MM.1S (cell line): ENCODE measurements at regions not wholly inside any gene's neighbourhood (a gene's known extent, or its start where the extent isn't known, plus 50 kb on each side); places are given as distances from the start of the nearest gene placed in this dataset.
"Not testable (repeated sequence)": the region's sequence is repeated elsewhere in the genome, so short reads cannot be mapped to it uniquely, and the experiment has no call there.

Experiments
- DNase-seq: peaks from one replicate; pipeline ENCODE4 v3.0.0-alpha.2; 2015
- H2AFZ ChIP-seq: fragments of 300-600 bp; sonication (generic); 2 replicates; pipeline ENCODE4 v1.6.0; 2016; ENCODE audit warnings: antibody characterized with exemption, low read length
- H3F3A ChIP-seq: fragments of 300-600 bp; sonication (generic); 2 replicates; pipeline ENCODE4 v1.6.1; 2016; ENCODE audit warnings: mild to moderate bottlenecking, antibody characterized with exemption, low read length, moderate library complexity, mixed read lengths; ENCODE audit not compliant: insufficient read depth
- H3K27ac ChIP-seq: fragments of 300-600 bp; sonication (generic); 2 replicates; pipeline ENCODE4 v1.5.1; 2016; ENCODE audit warnings: mild to moderate bottlenecking, low read length
- H3K27me3 ChIP-seq: fragments of 300-600 bp; sonication (generic); replicated peaks from 2 replicates; pipeline ENCODE4 v1.6.0; 2016; ENCODE audit warnings: low read length; ENCODE audit not compliant: insufficient read depth
- H3K36me3 ChIP-seq: fragments of 300-600 bp; sonication (generic); replicated peaks from 2 replicates; pipeline ENCODE4 v1.6.1; 2016; ENCODE audit warnings: mild to moderate bottlenecking, low read length, mixed read lengths; ENCODE audit not compliant: insufficient read depth
- H3K4me1 ChIP-seq: fragments of 300-600 bp; sonication (generic); 2 replicates; pipeline ENCODE4 v1.6.1; 2016; ENCODE audit warnings: low read length, mixed read lengths
- H3K4me2 ChIP-seq: fragments of 300-600 bp; sonication (generic); 2 replicates; pipeline ENCODE4 v1.6.0; 2016; ENCODE audit warnings: low read depth, low read length
- H3K4me3 ChIP-seq: fragments of 300-600 bp; sonication (generic); 2 replicates; pipeline ENCODE4 v1.5.1; 2016; ENCODE audit warnings: low read length, mixed read lengths
- H3K79me2 ChIP-seq: fragments of 300-600 bp; sonication (generic); 2 replicates; pipeline ENCODE4 v1.6.1; 2016; ENCODE audit warnings: mixed run types, low read length, mixed read lengths
- H3K9ac ChIP-seq: fragments of 300-600 bp; sonication (generic); 2 replicates; pipeline ENCODE4 v1.6.1; 2016; ENCODE audit warnings: low read length, mixed read lengths
- H3K9me2 ChIP-seq: fragments of 300-600 bp; sonication (generic); replicated peaks from 2 replicates; pipeline ENCODE4 v1.6.1; 2016; ENCODE audit warnings: mild to moderate bottlenecking, low read length, mixed read lengths; ENCODE audit not compliant: insufficient read depth
- H3K9me3 ChIP-seq: fragments of 300-600 bp; sonication (generic); replicated peaks from 2 replicates; pipeline ENCODE4 v1.6.1; 2016; ENCODE audit warnings: mild to moderate bottlenecking, low read length, mixed read lengths; ENCODE audit not compliant: insufficient read depth
- H4K20me1 ChIP-seq: fragments of 300-600 bp; sonication (generic); 2 replicates; pipeline ENCODE4 v1.6.1; 2016; ENCODE audit warnings: mild to moderate bottlenecking, low read length, moderate library complexity, mixed read lengths; ENCODE audit not compliant: insufficient read depth
- EZH2 ChIP-seq: fragments of 300-600 bp; sonication (generic); optimal IDR thresholded peaks from 2 replicates; pipeline ENCODE3; 2017; ENCODE audit warnings: low read depth, mild to moderate bottlenecking, antibody characterized with exemption, low read length, mixed read lengths
- EZH2phosphoT487 ChIP-seq: fragments of 300-600 bp; sonication (generic); IDR thresholded peaks from 2 replicates; pipeline ENCODE4 v1.6.1; 2018; ENCODE audit warnings: antibody characterized with exemption, low read length
- TF ChIP-seq, protein P1 (sequence below): fragments of 300-600 bp; sonication (generic); IDR thresholded peaks from 2 replicates; pipeline ENCODE4 v1.5.1; 2016; ENCODE audit warnings: antibody characterized with exemption, low read length, mixed read lengths

DNA sequence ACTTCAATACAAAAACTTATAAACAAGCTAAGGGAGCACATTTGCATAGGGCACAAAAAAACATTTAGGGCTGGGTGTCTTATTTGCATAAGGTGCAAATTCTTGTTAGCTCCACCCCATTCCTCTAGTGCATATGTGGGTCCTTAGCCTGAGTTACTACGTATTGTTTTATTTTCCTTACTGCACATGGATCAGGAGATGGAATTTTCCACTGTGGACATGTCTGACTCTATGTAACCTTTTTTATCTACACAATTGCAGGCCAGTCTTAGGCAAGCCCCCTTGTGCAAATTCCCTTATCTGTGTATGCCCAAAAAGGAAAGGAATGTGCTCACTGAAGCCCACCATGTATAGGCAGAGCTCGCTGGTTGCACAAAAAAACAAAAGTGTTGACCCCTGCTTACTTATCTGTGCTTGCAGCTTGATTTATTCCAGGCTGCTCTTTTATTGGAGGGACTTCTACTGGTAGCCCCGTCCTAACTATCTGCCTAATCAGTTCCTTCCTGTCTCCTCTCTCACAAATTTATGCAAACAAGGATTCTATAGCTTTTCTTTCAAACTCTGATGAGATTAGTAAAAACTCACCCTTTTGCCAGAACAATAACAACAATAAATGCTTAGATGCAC lies 359.0 kb upstream of the MAGEB16 start:
- H3K9me2 ChIP-seq = no peaks in the 10 kb centered on the region
- no peaks in the 10 kb centered on the region for H3K4me1 ChIP-seq
- no peaks in the 10 kb centered on the region for H3K36me3 ChIP-seq
- H3K27ac ChIP-seq = no peak overlapping the region
- no peak overlapping the region for H3K4me3 ChIP-seq
- no peak for TF ChIP-seq EZH2phosphoT487
- TF ChIP-seq, protein P1, sequence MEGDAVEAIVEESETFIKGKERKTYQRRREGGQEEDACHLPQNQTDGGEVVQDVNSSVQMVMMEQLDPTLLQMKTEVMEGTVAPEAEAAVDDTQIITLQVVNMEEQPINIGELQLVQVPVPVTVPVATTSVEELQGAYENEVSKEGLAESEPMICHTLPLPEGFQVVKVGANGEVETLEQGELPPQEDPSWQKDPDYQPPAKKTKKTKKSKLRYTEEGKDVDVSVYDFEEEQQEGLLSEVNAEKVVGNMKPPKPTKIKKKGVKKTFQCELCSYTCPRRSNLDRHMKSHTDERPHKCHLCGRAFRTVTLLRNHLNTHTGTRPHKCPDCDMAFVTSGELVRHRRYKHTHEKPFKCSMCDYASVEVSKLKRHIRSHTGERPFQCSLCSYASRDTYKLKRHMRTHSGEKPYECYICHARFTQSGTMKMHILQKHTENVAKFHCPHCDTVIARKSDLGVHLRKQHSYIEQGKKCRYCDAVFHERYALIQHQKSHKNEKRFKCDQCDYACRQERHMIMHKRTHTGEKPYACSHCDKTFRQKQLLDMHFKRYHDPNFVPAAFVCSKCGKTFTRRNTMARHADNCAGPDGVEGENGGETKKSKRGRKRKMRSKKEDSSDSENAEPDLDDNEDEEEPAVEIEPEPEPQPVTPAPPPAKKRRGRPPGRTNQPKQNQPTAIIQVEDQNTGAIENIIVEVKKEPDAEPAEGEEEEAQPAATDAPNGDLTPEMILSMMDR = no peak
- no peak for TF ChIP-seq EZH2
- DNase-seq = no peak
- H3K79me2 ChIP-seq = no peaks in the 10 kb centered on the region
- H3K27me3 ChIP-seq = no peaks in the 10 kb centered on the region
- no peaks in the 10 kb centered on the region for H3F3A ChIP-seq
- no peaks in the 10 kb centered on the region for H4K20me1 ChIP-seq
- no peaks in the 10 kb centered on the region for H3K9me3 ChIP-seq
- no peak overlapping the region for H3K9ac ChIP-seq
- no peak overlapping the region for H3K4me2 ChIP-seq
- H2AFZ ChIP-seq = no peak overlapping the region

GRCh38 chrX:35439692-35440091 lies 358.4 kb upstream of the MAGEB16 start:
- no peak overlapping the region for H2AFZ ChIP-seq
- DNase-seq = no peak
- no peaks in the 10 kb centered on the region for H4K20me1 ChIP-seq
- H3K9ac ChIP-seq = no peak overlapping the region
- no peaks in the 10 kb centered on the region for H3K9me3 ChIP-seq
- no peak overlapping the region for H3K4me2 ChIP-seq
- H3K9me2 ChIP-seq = no peaks in the 10 kb centered on the region
- H3K4me3 ChIP-seq = no peak overlapping the region
- no peaks in the 10 kb centered on the region for H3K36me3 ChIP-seq
- no peak overlapping the region for H3K27ac ChIP-seq
- no peaks in the 10 kb centered on the region for H3K4me1 ChIP-seq
- TF ChIP-seq EZH2 = no peak
- TF ChIP-seq EZH2phosphoT487 = no peak
- TF ChIP-seq, protein P1 = no peak
- H3K79me2 ChIP-seq = no peaks in the 10 kb centered on the region
- no peaks in the 10 kb centered on the region for H3K27me3 ChIP-seq
- H3F3A ChIP-seq = no peaks in the 10 kb centered on the region

- H3K79me2 ChIP-seq = no peaks in the 10 kb centered on the region
- no peak overlapping the region for H3K4me2 ChIP-seq
- H3K4me3 ChIP-seq = no peak overlapping the region
- no peaks in the 10 kb centered on the region for H3F3A ChIP-seq
- no peaks in the 10 kb centered on the region for H3K4me1 ChIP-seq
- H2AFZ ChIP-seq = no peak overlapping the region
- no peaks in the 10 kb centered on the region for H3K9me2 ChIP-seq
- H3K27ac ChIP-seq = no peak overlapping the region
- DNase-seq = no peak
- H3K9ac ChIP-seq = no peak overlapping the region
- TF ChIP-seq EZH2 (no peak), EZH2phosphoT487 (no peak)
- TF ChIP-seq, protein P1 = no peak
- H4K20me1 ChIP-seq = no peaks in the 10 kb centered on the region
- no peaks in the 10 kb centered on the region for H3K9me3 ChIP-seq
- no peaks in the 10 kb centered on the region for H3K36me3 ChIP-seq
- no peaks in the 10 kb centered on the region for H3K27me3 ChIP-seq
Measured at GRCh38 chrX:35442421-35442820, 355.7 kb upstream of the MAGEB16 start.

DNA sequence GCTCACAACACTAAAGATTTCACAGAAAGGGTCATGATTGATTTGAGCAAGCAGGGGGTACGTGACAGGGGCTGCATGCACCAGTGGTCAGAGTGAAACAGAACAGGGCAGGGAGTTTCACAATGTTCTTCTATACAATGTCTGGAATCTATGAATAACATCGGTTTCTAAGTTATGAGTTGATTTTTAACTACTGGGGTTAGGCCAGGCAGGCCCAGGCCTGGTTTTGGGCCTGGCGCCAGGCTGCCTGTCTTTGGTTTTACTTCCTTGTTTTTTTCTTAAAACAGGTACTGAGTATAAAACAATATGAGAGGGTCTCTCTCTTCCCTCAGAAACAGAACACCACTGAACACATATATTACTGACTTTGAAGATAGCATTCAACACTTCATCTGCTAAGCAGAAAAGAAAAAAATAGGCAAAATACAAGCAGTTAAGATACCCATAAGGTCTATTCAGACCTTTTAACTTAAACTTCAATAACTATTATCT lies 355.0 kb upstream of the MAGEB16 start:
- not testable (repeated sequence) for H2AFZ ChIP-seq, H3F3A ChIP-seq, H3K9ac ChIP-seq, DNase-seq, H4K20me1 ChIP-seq, H3K27me3 ChIP-seq, H3K4me3 ChIP-seq, H3K36me3 ChIP-seq, H3K27ac ChIP-seq, H3K9me2 ChIP-seq, H3K4me2 ChIP-seq, H3K9me3 ChIP-seq, H3K4me1 ChIP-seq, H3K79me2 ChIP-seq
